HG03432 (cell line): ENCODE measurements at regions not wholly inside any gene's neighbourhood (a gene's known extent, or its start where the extent isn't known, plus 50 kb on each side); places are given as distances from the start of the nearest gene placed in this dataset.

Experiments
- ATAC-seq: cut with Tn5 transposase; IDR thresholded peaks from one replicate; pipeline ENCODE4 v1.9.1; 2021; ENCODE audit warnings: mild to moderate bottlenecking, moderate library complexity; ENCODE audit not compliant: unreplicated experiment

DNA sequence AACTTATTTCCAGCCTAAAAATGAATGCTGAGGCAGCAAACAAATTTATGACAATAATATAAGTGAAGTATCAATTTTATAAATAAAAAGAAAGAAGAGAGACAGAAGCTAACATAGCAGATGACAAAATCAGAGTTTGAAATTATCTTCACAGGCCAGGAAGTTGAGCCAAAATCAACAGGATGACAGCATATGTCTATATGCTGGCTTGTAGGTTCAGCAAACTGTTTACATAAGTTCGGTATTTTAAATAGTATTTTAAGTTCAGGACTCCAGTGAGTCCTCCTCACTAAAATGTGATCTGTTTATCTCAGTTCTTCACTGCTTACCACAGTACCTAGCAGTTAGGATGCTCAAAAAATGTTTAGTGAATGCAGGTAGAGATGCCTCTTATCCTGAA, 359.6 kb upstream of the SMC2 start:
- no peak for ATAC-seq

DNA sequence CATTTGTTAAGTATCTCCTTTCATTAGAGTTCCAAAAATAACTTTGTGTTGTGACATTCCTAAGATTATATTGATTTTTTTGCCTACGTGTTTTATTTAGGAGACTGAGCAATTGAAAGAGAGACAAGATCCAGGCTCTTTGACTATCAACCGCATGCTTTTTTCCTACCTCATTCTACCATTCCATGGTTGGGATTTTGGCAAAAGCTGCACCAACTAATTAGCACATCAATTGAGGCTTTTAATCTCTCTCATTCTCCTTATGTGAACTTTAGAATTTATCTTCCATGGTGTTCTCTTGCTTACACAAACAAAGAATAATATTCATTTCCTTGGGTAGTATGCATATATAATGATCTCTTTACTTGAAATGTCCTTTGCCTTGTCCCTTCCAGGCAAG, 338.7 kb upstream of the SMC2 start:
- no peak for ATAC-seq

DNA sequence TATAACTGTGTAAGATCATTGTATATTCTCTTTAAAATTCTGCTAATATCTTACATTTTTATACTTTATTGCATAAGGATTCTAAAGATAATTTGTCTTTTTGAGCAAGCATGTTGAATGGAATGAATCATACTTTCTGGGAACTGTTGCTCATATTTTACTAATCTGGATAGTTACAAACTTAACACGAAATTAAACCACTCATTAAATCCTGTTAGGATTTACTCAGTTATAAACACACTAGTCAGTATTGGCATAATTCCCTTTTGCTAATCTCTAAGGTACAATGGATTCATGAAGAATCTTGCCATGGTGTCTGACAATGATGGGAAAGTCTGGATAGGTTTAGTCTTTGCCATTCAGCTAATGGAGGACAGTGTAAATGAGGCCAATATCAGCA, 338.1 kb upstream of the SMC2 start:
- no peak for ATAC-seq

GRCh38 chr9:103757062-103757461, 337.0 kb upstream of the SMC2 start:
- ATAC-seq = no peak

DNA sequence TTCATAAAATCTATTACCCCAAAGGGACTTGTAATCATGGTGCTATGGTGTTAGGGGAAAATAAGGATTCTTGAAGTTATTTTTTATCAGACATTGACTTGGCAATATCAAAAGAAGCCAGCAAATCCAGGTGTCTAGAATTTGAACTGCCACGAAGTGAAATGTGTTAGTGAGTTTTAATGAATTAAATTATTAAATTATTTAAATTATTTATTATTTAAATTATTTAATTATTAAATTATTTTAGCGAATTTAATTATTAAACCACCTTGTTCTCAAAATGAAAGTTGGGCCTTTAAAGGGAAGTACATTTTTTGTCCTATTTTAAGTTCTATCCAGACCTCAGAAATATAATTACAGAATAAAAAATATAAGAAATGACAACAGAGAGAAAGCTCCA, 332.6 kb upstream of the SMC2 start:
- no peak for ATAC-seq

DNA sequence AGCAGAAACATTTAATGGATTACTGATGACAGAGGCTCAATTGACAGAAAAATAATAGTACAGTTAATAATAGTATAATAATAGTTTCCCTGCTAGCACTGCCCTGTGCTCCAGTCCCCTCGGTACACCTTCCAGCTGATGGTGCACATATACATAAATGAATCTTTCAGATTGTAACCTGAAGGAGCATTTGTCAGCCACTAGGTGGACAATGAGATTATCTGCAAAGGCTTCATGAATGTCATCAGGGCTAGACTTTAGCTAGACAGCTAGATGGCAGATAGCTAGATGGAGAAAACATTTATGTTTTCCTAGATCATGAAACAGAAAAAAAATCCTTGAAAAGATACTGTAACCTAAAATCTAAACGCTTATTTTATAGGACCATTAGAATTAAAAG, 304.4 kb upstream of the SMC2 start:
- peak; percentile 94 for ATAC-seq

DNA sequence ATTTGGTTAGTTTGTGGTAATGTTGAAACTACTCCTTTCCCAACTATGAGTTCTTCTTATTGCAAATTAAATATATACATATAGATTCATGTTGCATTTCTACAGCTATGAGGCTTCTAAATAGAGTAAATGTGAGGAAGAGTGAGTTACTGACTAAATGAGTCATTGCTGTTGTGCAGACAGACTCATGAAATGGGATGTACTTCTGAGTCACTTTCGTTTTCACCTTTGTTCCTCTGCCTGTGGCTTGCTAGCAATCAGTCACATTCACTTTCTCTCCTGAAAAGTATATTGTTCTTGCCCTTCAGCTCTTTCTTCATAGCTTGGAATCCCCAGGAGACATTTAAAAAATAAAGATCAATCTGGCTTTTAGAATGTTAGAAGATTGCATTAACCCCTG, 295.5 kb upstream of the SMC2 start:
- peak; percentile 100 for ATAC-seq

DNA sequence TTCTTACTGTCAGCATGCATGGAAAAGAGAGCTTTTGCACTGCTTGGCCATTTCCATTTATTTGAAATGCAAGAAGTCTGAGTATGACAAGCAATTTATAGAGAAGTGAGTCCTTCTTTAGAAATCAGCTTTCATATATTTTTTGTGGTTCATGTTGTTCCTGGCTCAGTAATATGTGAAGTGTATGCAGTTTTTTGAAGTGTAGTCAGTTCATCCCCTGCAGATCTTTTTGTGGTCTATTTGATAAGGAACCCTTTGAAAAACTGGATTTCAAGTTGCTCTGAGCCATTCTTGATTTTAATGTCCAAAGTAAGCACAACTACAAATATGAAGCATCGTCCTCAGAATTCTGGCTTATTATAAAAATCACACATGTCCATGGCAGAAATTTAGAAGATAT, 294.1 kb upstream of the SMC2 start:
- ATAC-seq = no peak

DNA sequence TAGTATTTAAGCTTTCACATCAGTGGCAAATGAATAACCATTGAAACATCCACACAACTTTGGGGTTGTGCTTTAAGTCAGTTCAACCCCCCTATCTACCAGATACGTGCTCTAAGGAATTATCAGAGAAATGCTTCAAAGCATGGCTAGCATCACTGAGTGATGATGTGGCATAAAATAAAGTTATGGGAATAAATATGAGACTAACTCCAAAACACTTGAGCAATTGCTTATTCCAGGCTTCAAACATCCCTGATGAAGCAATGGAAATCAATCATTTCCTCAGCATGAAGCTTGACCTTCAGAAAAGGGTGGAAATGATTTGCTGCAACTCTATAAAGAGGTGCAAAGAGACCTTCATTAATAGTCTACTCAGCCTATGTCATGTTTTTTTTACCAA, 292.0 kb upstream of the SMC2 start:
- ATAC-seq = no peak

DNA sequence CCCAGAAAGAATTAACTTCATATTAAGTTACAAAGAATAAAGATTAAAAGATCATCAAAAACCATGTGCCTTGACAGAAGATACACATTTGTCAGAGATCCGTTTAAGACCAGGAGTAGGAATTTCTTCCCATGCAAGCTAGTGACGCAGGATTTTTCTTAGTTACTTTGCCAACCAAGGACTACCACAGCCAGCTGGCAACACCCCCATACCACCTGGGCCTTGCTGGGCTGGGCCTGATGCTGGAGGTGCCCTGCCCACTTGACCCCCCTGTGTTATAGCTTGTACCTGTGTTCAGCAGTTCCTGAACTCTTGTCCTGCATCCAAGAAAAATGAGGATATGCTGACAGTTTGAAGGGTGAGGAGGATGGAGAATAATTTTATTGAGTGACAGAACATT, 290.9 kb upstream of the SMC2 start:
- no peak for ATAC-seq

DNA sequence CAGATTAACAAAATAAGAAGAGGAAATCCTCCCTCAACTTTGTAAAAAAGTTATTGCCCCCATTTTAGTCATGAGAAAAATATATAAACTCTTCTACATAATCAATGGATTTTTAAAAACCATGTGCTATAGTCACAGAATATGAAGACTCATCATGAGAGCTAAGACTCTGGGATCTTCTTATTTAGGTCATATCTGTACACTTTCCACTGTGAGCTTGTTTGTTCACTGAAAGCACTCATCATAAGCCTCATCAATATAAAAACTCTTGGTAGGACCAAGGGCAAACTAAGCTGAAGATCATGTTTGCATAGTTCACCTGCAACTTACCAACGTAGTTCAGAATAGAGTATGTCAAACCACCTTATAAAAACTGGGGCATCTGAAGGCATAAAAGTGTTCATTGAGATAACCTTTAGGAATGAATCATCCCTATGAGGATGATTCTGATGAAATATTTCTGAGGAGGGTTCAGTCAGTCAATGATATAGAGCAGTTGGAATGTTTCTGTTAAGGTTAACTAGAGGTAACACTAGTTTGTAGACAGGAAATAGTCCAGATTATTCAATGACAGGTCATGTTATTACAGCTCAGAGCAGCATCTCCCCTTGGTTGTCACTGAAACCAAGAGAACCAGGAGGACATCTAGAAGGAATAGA, 289.9 kb upstream of the SMC2 start:
- no peak for ATAC-seq

DNA sequence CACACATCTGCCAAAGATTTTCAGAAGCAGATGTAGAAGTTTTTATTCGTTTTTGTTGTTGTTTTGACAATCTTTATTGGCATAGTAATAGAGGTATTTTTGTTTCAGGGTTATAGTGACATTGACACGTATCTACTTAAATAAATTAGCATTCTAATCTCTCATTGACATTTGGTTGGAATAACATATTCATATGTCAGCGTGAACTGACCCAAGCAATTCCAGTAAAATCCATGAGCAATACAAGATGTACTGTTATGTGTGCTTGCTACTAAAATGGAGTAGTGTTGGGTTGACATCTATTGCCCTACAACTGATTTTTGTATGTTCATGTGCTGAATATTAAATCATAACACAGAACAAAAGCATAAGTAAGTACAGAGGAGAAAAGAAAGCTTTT, 284.4 kb upstream of the SMC2 start:
- ATAC-seq = no peak

- no peak for ATAC-seq
Measured at GRCh38 chr9:103811462-103811861, 282.6 kb upstream of the SMC2 start.

- peak; percentile 70 for ATAC-seq
Measured at GRCh38 chr9:103816146-103816545, 278.0 kb upstream of the SMC2 start.

DNA sequence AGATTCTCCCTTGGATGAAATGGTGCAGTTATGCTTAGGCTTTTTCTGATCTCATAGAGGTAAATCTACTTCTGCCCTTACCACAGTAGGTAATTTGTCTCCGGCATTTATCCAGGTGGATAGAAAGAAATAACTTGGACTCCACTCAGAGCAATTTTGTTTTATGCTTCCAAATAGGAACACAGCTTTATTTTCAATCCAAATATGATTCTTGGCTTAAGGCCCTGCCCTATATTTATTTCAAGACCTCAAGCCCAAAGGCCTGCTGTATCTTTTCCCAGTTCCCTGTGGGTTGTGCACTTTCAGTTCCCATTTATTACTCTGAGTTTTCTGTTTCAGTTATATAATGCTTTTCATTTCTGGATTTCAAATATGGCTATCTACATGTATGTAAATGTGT, 274.2 kb upstream of the SMC2 start:
- ATAC-seq = no peak

GRCh38 chr9:103821115-103821514, 273.0 kb upstream of the SMC2 start:
- no peak for ATAC-seq

- ATAC-seq = no peak
Measured at GRCh38 chr9:103837940-103838339, 256.2 kb upstream of the SMC2 start.

DNA sequence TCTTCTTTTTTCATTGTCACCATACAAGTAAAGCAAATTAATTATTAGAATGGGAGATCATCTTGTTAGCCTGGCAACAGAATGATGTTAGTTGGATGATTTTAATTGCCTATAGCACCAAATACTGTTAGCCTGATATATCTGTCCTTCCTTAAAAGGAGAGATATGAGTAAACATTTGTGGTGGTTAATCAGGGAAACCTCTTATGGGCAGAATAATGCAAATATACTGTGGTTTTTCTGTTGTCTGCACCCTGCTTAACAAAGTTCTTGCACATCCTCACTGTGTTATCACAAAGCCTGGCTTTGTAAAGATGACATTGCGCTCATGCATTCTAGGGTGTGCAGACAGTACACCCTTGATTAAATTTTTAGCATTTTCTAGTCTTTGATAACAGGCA, 254.9 kb upstream of the SMC2 start:
- ATAC-seq = no peak

DNA sequence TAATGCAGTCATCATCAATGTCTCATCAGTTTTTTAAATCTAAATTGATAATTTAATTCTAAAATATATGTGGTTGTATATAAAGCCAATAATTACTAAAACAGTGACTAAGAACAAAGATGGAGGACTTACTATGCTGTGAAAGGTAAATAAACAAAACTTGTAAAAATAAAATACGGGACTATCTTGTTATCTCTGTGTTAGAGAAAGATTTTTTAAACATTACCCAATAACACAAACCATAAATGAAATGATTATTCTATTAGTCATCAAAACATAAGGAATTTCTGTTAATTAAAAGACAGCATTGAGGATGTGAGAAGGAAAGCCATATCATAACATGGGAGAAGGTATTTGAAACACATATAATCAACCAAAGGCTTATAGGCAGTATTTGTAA, 226.2 kb upstream of the SMC2 start:
- ATAC-seq = no peak

DNA sequence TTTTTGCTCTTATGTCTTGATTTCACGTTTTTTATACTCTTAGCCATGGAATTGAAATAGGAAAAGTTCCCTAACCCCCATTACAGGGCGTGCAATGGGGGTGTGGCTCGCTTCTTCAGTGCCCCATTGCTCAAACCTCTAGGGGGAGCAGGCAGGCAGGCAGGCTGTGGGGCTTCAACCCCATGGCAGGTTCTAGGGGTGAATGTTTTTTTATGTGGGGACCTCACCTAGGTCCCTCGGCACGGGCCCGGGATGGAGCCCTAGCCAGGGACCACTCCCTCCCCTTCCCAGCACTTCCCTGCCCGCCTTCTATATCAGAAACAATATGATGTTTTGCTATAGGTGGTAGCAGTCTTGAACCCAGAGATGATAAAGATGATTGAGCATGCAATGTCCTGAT, 221.3 kb upstream of the SMC2 start:
- no peak for ATAC-seq

DNA sequence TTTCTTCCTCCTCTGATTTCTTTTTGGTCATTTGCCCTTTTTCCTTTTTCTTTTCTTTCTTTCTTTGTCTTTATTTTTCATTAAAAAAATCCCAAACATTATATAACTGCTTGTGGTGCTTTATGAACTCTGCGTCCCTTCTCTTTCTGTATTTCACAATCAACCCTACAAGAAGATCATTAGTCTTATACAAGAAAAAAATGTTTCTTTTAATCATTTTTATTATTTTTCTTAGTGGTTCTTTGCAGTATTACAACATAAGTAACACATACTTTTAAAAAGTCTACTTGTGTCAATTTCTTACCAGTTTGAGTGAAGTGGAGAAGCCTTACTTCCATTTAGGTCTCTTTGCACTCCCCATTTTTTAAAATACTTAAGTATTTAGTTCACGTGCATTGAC, 212.7 kb upstream of the SMC2 start:
- ATAC-seq = no peak

DNA sequence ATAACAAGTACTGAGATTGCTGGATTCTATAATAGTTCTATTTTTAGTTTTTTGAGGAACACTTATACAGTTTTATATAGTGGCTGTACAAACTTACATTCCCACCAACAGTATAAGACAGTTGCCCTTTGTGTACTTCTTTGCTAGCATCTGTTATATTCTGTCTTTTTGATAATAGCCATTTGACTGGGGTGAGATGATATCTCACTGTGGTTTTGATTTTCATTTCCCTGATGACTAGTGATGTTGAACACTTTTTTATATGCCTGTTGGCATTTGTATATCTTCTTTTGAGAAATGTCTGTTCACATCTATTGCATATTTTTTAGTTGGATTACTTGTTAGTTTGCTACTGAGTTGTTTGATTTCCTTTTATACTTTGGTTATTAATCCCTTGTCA, 204.1 kb upstream of the SMC2 start:
- ATAC-seq = no peak

GRCh38 chr9:103894184-103894583, 199.9 kb upstream of the SMC2 start:
- no peak for ATAC-seq

- no peak for ATAC-seq
Measured at GRCh38 chr9:103898550-103898949, 195.6 kb upstream of the SMC2 start.
